GM12875 (cell line): ENCODE measurements at regions not wholly inside any gene's neighbourhood (a gene's known extent, or its start where the extent isn't known, plus 50 kb on each side); places are given as distances from the start of the nearest gene placed in this dataset.
"Not testable (repeated sequence)": the region's sequence is repeated elsewhere in the genome, so short reads cannot be mapped to it uniquely, and the experiment has no call there.

ENCODE experiments used
- H3K4me3 ChIP-seq: one replicate; pipeline ENCODE4 v1.5.1; 2011; ENCODE audit warnings: low read depth, low read length, control low read depth
- TF ChIP-seq, protein P1 (sequence below): IDR thresholded peaks from 2 replicates; pipeline ENCODE4 v1.5.1; 2011; ENCODE audit warnings: low read depth, mild to moderate bottlenecking, control low read depth, inconsistent platforms, low read length, moderate library complexity, borderline replicate concordance; ENCODE audit not compliant: insufficient read depth

DNA sequence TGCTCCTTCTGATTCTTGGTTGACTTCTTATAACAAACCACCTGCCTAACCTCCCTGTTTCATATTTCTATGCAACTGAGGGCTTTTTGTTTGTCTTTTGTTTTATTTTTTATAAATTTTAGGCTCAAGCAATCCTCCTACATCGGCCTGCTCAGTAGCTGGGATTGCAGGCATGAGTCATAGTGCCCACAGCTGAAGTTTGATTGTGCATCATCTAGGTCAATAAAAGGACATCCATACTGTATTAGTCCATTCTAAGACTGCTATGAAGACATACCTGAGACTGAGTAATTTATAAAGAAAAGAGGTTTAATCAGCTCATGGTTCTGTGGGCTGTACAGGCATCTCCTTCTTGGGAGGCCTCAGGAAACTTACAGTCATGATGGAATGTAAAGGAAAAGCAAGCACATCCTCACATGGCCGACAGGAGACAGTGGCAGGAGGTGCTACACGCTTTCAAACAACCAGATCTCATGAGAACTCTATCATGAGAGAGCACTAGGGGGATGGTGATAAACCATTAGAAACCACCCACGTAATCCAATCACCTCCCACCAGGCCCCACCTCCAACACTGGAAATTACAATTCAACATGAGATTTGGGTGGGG is 285.0 kb downstream of the SIPA1L2 start:
- H3K4me3 ChIP-seq: no peak overlapping the region
- TF ChIP-seq, protein P1, sequence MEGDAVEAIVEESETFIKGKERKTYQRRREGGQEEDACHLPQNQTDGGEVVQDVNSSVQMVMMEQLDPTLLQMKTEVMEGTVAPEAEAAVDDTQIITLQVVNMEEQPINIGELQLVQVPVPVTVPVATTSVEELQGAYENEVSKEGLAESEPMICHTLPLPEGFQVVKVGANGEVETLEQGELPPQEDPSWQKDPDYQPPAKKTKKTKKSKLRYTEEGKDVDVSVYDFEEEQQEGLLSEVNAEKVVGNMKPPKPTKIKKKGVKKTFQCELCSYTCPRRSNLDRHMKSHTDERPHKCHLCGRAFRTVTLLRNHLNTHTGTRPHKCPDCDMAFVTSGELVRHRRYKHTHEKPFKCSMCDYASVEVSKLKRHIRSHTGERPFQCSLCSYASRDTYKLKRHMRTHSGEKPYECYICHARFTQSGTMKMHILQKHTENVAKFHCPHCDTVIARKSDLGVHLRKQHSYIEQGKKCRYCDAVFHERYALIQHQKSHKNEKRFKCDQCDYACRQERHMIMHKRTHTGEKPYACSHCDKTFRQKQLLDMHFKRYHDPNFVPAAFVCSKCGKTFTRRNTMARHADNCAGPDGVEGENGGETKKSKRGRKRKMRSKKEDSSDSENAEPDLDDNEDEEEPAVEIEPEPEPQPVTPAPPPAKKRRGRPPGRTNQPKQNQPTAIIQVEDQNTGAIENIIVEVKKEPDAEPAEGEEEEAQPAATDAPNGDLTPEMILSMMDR: no peak

DNA sequence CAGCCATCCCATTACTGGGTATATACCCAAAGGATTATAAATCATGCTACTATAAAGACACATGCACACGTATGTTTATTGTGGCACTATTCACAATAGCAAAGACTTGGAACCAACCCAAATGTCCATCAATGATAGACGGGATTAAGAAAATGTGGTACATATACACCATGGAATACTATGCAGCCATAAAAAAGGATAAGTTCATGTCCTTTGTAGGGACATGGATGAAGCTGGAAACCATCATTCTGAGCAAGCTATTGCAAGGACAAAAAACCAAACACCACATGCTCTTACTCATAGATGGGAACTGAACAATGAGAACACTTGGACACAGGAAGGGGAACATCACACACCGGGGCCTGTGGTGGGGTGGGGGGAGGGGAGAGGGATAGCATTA is 285.7 kb downstream of the SIPA1L2 start:
- H3K4me3 ChIP-seq: not testable (repeated sequence)

DNA sequence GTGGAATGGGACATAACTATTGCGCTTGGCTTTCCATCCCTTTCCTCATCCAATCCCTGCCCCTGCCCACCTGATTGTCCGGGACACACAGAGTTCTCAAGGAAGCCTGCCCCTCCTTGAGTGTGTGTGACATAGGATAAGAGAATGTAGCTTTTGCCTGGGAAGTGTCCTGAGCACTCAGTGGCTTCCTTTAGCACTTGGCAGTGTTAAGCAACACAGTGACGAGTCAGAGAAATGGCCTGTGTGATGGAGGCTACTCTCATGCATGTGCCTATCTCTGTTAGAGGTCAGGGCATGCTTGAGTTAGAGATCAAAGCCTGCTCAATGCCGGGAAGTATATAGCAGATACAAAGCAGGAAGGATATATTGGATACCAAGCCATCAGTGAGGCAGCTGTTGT is 289.5 kb downstream of the SIPA1L2 start:
- H3K4me3 ChIP-seq: no peak overlapping the region
- TF ChIP-seq, protein P1: no peak

DNA sequence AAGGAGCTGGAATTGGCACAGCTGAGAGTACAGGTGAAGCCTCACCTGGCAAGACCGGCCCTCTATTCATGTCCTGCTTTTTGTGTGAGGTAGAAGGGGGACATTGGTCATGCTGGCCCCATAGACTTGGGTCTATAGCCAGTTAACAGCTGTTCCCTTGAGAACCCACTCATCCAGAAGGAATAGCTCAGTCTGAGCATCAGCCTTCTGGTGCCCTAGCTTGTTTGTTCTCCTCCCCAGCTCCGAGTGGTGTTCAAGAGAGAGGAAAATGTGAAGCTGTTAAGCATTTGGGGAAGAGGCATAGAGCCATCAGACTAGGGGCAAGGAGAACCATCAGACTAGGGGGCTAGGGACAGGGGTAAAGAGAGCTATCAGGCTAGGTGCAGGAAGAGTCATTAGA is 290.9 kb downstream of the SIPA1L2 start:
- TF ChIP-seq, protein P1: no peak
- no peak overlapping the region for H3K4me3 ChIP-seq

DNA sequence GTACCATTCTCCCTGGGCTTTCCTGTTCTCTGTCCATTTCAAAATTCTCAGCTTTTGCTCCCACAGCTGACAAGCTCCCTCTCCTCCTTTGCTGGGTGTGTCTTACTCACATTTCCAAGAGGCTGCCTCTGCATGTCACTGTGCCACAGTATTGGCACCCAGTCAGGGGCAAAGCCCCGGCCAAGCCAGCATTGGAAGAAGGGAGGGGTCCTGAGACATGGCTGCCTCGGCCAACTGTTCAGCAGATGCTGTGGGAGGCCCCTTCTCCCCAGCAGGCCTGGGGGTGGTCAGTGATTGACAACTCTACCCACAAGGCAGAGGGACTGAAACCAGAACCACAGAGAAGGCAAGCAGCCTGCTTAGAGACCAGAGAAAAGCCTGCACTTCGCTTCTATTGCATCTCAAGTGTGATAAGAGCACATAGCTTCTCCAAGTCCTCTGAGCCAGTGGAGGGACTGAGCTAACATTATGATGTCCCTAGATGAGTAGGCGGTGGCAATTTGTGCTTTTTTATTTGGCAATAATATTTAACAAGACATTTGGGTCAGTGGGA is 294.1 kb downstream of the SIPA1L2 start:
- H3K4me3 ChIP-seq: no peak overlapping the region
- TF ChIP-seq, protein P1: no peak

DNA sequence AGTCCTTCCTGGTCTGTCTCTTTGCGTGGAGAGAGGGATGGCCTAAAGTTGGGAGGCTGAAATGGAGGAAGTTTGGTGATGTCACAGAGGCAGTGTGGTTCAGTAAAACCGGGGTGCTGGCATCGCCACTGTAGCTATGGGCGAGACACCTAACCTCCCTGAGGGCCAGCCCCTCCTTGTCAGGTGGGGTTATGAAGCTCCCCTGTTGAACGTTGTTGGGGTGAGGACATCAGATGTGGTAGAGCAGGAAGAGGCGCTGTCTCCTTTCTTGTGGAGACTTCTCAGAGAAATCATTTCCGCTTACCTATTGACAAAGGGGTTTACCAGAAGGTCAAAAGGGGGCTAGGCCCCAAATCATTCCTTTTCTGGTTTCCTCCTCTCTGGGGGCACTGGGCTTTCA is 294.7 kb downstream of the SIPA1L2 start:
- no peak overlapping the region for H3K4me3 ChIP-seq
- TF ChIP-seq, protein P1: no peak

DNA sequence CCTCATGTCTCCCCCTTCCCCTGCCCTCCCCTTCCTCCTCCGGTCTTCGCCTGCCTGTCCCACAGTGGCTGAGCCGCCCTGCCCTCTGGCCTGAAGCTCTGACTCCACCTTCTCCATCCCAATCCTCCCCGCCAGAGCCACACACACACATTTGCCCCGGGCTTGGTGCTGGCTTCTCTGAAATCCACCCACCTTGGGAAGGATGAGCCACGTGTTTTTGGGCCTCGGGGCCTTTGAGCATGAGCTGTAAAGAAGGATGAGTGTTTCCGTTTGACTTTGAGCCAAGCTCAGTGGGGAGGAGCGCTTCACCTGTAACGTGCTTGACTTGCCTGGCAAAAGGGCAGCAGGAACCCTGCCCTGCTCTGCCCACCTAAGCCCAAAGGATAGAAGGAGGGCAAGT is 295.1 kb downstream of the SIPA1L2 start:
- TF ChIP-seq, protein P1: no peak
- no peak overlapping the region for H3K4me3 ChIP-seq
